Nephron (organoid): ENCODE measurements at regions not wholly inside any gene's neighbourhood (a gene's known extent, or its start where the extent isn't known, plus 50 kb on each side); places are given as distances from the start of the nearest gene placed in this dataset.

ENCODE experiments used
- H3K27ac Mint-ChIP-seq, 3 experiments: 2 replicates each; pipeline ENCODE4 v1.8.0; 2020; ENCODE audit warnings: mixed read lengths in 3 of 3, mild to moderate bottlenecking in 2 of 3, moderate library complexity in 1 of 3
- H3K27me3 Mint-ChIP-seq: 2 replicates; pipeline ENCODE4 v1.8.0; 2021; ENCODE audit warnings: low read depth, mild to moderate bottlenecking, moderate library complexity, mixed read lengths
- H3K36me3 Mint-ChIP-seq: 2 replicates; pipeline ENCODE4 v1.8.0; 2020; ENCODE audit warnings: low read depth, mixed read lengths
- H3K4me1 Mint-ChIP-seq: 2 replicates; pipeline ENCODE4 v1.8.0; 2020; ENCODE audit warnings: mixed read lengths
- H3K4me3 Mint-ChIP-seq, 3 experiments: 2 replicates each; pipeline ENCODE4 v1.8.0; 2020; ENCODE audit warnings: mild to moderate bottlenecking in 3 of 3, mixed read lengths in 3 of 3, moderate library complexity in 2 of 3
- H3K9me3 Mint-ChIP-seq: 2 replicates; pipeline ENCODE4 v1.8.0; 2020; ENCODE audit warnings: mixed read lengths
- CTCF ChIP-seq, 3 experiments: fragments of 200-600 bp; sonication (generic); IDR thresholded peaks; one replicate each; pipeline ENCODE4 v1.5.0; 2021; ENCODE audit warnings: antibody characterized with exemption in 3 of 3; ENCODE audit not compliant: unreplicated experiment in 3 of 3

- no peak overlapping the region for H3K27ac Mint-ChIP-seq
- no peak for TF ChIP-seq CTCF (IDR thresholded peaks at IDR 0.05; ENCODE audit: unreplicated experiment in 3 of 3)
Measured at GRCh38 chr15:61685971-61686370, 374.3 kb downstream of the VPS13C start.

DNA sequence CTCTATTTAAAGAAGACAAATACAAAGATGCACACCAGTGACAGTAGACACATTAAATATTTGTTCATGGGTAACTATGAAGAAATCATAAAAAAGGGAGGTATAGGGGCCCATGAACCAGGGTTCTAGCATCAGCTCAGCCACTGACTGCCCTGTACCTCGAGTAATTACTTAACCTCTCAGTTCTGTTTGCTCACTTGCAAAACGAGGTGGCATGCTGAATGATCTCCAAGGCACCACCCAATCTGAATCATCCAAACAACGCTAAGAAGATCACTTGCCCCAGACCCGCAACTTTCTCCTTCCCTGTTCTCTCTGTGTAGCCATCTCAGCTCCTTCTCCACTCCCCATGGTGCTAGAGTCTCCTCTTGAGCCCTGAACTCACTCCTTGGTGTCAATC, 374.7 kb downstream of the VPS13C start:
- H3K27ac Mint-ChIP-seq, result no peak overlapping the region
- no peaks in the 10 kb centered on the region for H3K9me3 Mint-ChIP-seq
- peaks cover 12% of the 10 kb centered on the region for H3K27me3 Mint-ChIP-seq
- H3K4me1 Mint-ChIP-seq, result no peaks in the 10 kb centered on the region
- H3K36me3 Mint-ChIP-seq, result no peaks in the 10 kb centered on the region
- H3K4me3 Mint-ChIP-seq, result no peak overlapping the region
- no peak for TF ChIP-seq CTCF (IDR thresholded peaks at IDR 0.05; ENCODE audit: unreplicated experiment in 3 of 3)

More at GRCh38 chr15:61685971-61686370, 374.3 kb downstream of the VPS13C start:
- H3K4me1 Mint-ChIP-seq, result no peaks in the 10 kb centered on the region
- H3K36me3 Mint-ChIP-seq, result no peaks in the 10 kb centered on the region
- no peak overlapping the region for H3K4me3 Mint-ChIP-seq
- no peaks in the 10 kb centered on the region for H3K9me3 Mint-ChIP-seq
- peaks cover 12% of the 10 kb centered on the region for H3K27me3 Mint-ChIP-seq

GRCh38 chr15:61684749-61685467, 375.3 kb downstream of the VPS13C start:
- Mint-ChIP-seq H3K4me1 (no peaks in the 10 kb centered on the region), H3K4me3 (no peak overlapping the region), H3K36me3 (no peaks in the 10 kb centered on the region), H3K27ac (no peak overlapping the region), H3K27me3 (peaks cover 12% of the 10 kb centered on the region), H3K9me3 (no peaks in the 10 kb centered on the region)
- TF ChIP-seq CTCF (IDR thresholded peaks at IDR 0.05; ENCODE audit: unreplicated experiment in 3 of 3), result no peak

- Mint-ChIP-seq H3K36me3 (no peaks in the 10 kb centered on the region), H3K27me3 (peaks cover 12% of the 10 kb centered on the region), H3K4me1 (no peaks in the 10 kb centered on the region), H3K4me3 (no peak overlapping the region), H3K9me3 (peaks cover 8% of the 10 kb centered on the region), H3K27ac (no peak overlapping the region)
- no peak for TF ChIP-seq CTCF (IDR thresholded peaks at IDR 0.05; ENCODE audit: unreplicated experiment in 3 of 3)
Measured at GRCh38 chr15:61682891-61683735, 377.1 kb downstream of the VPS13C start.

- TF ChIP-seq CTCF (IDR thresholded peaks at IDR 0.05; ENCODE audit: unreplicated experiment in 3 of 3), result no peak
- no peaks in the 10 kb centered on the region for H3K4me1 Mint-ChIP-seq
- H3K9me3 Mint-ChIP-seq, result peaks cover 14% of the 10 kb centered on the region
- H3K27ac Mint-ChIP-seq, result no peak overlapping the region
- no peak overlapping the region for H3K4me3 Mint-ChIP-seq
- no peaks in the 10 kb centered on the region for H3K36me3 Mint-ChIP-seq
- peaks cover 12% of the 10 kb centered on the region for H3K27me3 Mint-ChIP-seq
Measured at GRCh38 chr15:61681676-61682075, 378.6 kb downstream of the VPS13C start.
